Kidney glomerular epithelial cell (primary cell): ENCODE measurements at regions not wholly inside any gene's neighbourhood (a gene's known extent, or its start where the extent isn't known, plus 50 kb on each side); places are given as distances from the start of the nearest gene placed in this dataset.
A peak's percentile ranks its signal among the peaks of the same experiment; 100 is the strongest.

Source experiments
- DNase-seq: peaks from one replicate; lab custom pipeline; 2025; lab: John Stamatoyannopoulos, UW

DNA sequence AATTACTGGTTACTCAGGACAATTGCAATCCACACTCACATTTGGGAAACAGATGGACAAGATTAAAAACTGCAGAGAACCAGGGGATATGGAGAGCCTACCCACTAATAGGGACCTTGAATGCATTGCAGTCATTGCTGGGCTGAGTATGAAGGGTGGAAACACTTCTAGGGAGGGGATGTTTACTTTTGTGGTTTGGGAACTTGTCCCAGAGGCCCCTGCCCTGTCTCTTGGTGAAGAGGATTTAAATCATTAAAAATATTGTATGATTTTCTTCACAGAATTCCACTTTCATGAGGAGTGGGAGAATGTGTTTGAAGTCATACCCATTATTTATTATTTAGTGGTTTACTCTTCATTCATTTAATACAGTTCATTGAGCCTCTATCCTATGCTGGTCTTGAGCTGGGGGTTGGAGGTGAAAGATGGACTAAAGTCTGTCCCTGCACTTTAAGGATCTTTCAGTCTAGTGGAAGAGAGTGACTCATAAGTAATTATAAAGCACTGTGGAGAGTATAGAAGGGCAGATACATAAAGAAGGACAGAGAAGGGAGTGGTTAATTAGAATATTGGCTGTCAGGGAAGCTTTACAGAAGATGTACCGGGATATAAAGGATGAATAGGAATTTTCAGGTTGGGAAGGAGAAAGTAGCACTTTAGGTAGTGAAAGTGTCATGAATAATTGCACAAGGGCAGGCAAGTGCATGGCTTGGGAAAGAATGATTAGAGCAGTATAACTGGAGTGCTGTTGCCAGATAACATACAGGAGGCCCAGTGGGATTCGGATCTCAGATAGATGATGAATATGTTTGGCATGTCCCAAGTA is 313.4 kb downstream of the LPIN1 start:
- DNase-seq: no peak

DNA sequence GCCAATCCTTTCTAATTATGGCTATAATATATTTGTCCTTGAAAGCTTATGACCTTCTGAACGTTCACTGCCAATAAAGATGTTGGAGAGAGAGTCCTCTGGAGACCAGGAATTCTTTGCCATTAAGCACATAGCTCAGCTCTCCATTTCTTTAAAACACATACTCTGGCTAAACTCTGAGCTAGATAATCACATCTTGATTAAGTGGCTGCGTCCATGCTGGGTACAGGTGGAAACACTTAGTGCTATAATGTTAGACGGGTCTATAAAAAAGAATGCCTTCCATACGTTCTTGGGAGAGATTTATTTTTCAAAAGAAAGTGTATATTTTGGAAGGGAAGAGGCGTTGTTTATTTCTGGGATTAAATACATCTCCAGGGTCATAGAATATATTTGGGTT is 314.5 kb downstream of the LPIN1 start:
- no peak for DNase-seq

- DNase-seq: no peak
Observed at GRCh38 chr2:12061286-12062052, 315.0 kb downstream of the LPIN1 start.

GRCh38 chr2:12062053-12062395 is 315.6 kb downstream of the LPIN1 start:
- DNase-seq: no peak

- no peak for DNase-seq
Observed at GRCh38 chr2:12063210-12063609, 316.8 kb downstream of the LPIN1 start.

DNA sequence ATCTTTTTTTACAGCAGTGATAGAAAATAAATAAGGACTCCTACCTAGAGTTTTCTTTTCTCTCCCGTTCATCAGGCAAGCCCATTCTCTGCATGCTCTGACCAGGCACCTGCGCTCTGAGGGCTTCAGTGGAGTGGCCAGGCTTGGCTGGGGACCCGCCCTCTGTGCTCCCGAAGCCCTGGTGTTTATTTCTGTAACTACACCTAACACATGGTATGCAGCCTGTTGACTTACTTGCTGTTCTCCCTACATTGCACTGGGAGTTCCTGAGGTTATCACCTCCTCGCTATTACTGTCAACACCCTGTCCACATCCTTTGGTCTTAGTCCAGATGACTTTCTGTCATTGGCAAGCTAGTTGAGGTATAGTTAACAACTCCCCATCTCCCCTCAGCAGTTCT is 317.7 kb downstream of the LPIN1 start:
- DNase-seq: no peak

DNA sequence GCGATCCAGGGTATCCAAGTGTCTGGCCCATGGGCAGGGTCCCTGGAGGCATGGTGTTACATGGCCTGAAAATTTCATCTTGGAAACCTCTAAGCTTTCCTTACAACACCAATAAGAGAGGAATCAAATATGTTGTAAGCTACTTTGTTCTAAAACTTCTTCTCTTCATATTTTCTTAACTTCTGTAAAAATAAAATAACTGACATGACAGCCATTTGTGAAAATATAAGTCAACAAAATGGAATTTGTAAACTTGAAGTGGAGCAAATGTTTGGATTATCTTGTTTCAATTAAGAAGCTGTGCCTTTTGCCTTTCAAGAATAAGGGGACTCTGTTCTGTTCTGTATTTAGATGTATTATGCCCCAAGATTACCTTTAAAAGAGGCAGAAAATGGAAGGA is 319.7 kb downstream of the LPIN1 start:
- no peak for DNase-seq

DNA sequence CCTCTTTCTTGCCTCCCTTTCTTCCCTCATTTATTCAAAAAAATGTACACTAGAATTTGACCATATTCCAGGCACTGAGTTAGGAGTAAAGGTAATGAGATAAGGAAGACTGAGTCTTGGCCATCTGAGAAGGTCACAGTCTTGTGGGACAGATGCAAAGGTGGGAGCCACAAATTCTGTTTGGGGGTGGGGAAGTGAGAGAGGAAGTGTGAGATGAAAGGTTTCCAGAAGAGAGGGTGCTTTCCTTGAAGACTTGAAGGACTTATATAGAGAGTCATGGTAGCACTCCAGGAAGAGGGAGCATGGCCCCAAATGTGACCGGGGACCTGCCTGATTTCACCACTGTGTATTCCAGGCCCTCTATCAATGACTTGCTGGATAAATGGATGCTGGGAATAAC is 320.6 kb downstream of the LPIN1 start:
- DNase-seq: no peak

GRCh38 chr2:12068796-12069538 is 322.5 kb downstream of the LPIN1 start:
- no peak for DNase-seq

- DNase-seq: no peak
Observed at GRCh38 chr2:12070153-12070552, 323.7 kb downstream of the LPIN1 start.

DNA sequence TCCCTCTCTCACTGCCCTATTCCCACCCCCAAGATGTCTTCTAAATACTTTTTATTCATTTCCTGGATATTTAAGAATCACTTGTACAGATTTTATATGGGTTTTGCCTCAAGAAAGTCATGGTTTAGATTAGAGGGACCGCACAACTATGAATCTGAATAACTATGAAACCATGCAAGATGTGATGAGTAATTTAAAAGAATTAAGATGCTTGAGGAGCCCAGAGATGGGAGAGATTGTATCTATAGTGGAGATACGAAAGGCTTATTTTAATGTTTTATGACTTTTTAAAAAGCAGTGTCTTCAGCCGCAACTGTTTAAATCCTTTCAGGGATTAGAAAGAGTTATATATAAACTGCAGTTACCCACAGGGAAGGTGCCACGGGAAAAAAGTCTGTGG is 324.1 kb downstream of the LPIN1 start:
- DNase-seq: no peak

DNA sequence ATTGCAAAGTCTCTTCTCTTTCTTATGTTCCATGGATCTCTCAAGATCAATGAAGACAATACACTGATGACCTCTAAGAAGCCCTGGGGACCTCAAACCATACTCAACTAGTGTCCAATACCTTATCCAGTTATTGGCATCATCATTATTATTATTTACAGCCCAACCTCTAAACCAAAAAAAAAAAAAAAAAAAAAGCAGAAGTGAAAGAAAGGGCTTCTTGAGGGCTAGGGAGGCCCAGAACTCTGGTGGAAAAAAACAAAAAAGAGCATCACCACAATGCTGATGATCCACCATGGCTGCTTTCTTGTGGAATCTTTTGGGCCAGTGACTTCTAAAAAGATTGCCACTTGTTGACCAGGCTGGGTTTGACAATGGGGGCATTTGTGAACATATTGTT is 324.9 kb downstream of the LPIN1 start:
- DNase-seq: no peak

GRCh38 chr2:12073217-12073852 is 326.9 kb downstream of the LPIN1 start:
- DNase-seq: no peak

DNA sequence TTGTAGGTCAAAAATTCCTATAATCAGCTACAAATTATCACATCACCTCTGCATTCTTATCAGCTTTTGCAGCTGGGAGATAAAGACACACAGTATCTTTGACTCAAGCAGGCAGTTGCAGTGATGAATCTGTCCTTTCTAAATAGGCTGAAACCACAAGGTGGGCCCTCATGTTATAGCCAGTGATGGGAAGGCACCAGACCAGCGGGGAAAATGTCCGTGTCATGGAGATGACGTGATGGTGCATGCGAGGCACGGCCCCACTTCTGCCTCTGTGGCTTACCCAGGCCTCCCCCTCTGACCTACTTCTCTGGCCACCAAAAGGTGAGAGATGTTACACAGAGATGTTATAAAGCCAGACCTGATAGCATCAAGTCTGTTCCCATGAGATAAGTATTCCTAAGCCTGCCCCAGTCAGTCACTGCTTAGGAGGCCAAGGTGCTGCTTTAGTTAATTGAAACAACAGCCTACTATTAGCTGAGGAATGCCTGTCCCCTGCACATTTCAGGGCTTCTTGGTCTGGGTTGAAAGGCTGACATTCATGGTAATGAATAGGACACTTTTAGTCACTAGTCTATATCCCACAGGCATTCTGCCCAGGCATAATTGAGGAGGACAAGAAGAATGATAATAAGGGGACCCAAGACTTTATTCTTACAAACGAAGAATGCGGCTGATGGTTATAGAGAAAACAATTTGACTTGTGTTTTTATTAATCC is 327.9 kb downstream of the LPIN1 start:
- no peak for DNase-seq

DNA sequence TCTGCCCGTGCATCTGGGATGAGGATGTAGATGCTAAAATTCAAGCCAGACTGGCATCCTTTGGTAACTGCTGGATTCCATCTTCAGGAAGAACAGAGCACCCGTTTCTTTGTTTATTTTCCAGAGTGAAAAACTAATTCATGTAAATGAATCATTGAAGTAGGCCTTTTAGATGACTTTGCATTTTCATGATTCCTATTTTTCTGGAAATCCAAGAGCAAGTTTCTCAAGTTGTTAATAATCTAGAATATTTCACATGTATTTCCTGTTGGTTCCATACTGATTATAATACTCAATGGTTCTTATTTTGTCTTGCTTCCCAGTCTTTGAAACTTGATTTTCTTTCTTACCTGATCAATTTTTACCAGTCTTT is 328.4 kb downstream of the LPIN1 start:
- DNase-seq: no peak

- no peak for DNase-seq
Observed at GRCh38 chr2:12075603-12076002, 329.2 kb downstream of the LPIN1 start.

GRCh38 chr2:12076810-12077209 is 330.4 kb downstream of the LPIN1 start:
- peak; percentile 82 for DNase-seq

GRCh38 chr2:12080360-12080759 is 333.9 kb downstream of the LPIN1 start:
- DNase-seq: no peak

DNA sequence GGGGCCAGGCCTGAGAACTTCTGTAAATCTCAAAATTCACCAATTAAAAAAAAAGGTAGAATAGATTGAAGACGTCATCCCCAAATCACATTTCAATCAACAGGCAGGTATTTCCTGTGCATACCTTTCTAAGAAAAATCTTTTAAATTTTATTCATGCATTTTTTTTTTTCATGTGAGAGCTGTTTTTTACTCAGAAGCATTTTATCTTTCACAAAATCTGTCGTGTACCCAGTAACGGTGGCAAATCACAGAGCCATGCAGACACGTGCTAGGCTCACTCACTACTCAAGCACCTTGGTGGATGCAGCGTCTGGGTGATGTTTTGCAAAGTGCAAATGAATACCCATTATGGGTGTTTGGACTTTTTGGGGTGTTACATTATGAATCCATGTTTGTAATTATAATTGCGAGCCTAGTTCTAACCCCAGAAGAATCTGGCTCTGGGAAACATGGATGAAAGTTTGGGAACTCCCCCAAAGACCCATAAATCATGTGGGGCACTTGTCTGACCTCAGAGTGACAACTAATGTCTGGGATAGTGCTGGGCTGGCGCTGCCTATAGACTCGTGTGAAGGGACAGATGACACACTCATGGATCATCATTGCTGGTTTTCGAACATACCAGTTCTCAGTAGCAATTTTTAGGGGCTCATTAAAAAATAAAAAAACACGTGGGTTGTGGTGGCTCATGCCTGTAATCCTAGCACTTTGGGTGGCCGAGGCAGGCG is 335.2 kb downstream of the LPIN1 start:
- no peak for DNase-seq

GRCh38 chr2:12083081-12083581 is 336.7 kb downstream of the LPIN1 start:
- no peak for DNase-seq
